Suprapubic skin (tissue), 4 donors: ENCODE measurements at regions not wholly inside any gene's neighbourhood (a gene's known extent, or its start where the extent isn't known, plus 50 kb on each side); places are given as distances from the start of the nearest gene placed in this dataset.
"Not testable (repeated sequence)": the region's sequence is repeated elsewhere in the genome, so short reads cannot be mapped to it uniquely, and the experiment has no call there.

Source experiments
- DNase-seq, 2 donors: peaks; one replicate each; pipeline ENCODE4 v3.0.0-alpha.2; 2019; ENCODE audit warnings: low spot score in 2 of 2
- H3K27ac ChIP-seq: fragments of 200-600 bp; sonication (generic); one replicate; pipeline ENCODE4 v1.5.1; 2019
- H3K27me3 ChIP-seq: fragments of 200-600 bp; sonication (generic); one replicate; pipeline ENCODE4 v1.5.1; 2019
- H3K36me3 ChIP-seq: fragments of 200-600 bp; sonication (generic); one replicate; pipeline ENCODE4 v1.5.1; 2019
- H3K4me1 ChIP-seq: fragments of 200-600 bp; sonication (generic); one replicate; pipeline ENCODE4 v1.5.1; 2019
- H3K4me3 ChIP-seq: fragments of 200-600 bp; sonication (generic); one replicate; pipeline ENCODE4 v1.5.1; 2019; ENCODE audit warnings: mild to moderate bottlenecking
- H3K9me3 ChIP-seq: fragments of 200-600 bp; sonication (generic); one replicate; pipeline ENCODE4 v1.5.1; 2019
- WGBS: methylation state at CpG from one replicate; pipeline ENCODE4 v1.1.5; 2018; 5-methylcytosine and 5-hydroxymethylcytosine counted together

- H3K9me3 ChIP-seq, H3K27ac ChIP-seq, H3K36me3 ChIP-seq, DNase-seq, H3K4me3 ChIP-seq, H3K4me1 ChIP-seq, H3K27me3 ChIP-seq: not testable (repeated sequence)
Observed at GRCh38 chr17:20668868-20669267, 89.3 kb downstream of the CDRT15L2 start.

GRCh38 chr17:20670506-20670905 lies 91.0 kb downstream of the CDRT15L2 start:
- not testable (repeated sequence) for H3K36me3 ChIP-seq, H3K27ac ChIP-seq, H3K4me1 ChIP-seq, H3K27me3 ChIP-seq, DNase-seq, H3K4me3 ChIP-seq, H3K9me3 ChIP-seq
- WGBS: no CpG with 5 or more reads among the region's 3 CpGs

GRCh38 chr17:20674374-20674773 lies 94.8 kb downstream of the CDRT15L2 start:
- not testable (repeated sequence) for DNase-seq, H3K4me1 ChIP-seq, H3K27me3 ChIP-seq, H3K9me3 ChIP-seq, H3K4me3 ChIP-seq, H3K27ac ChIP-seq, H3K36me3 ChIP-seq
- WGBS: 97% methylated on average over 2 of the region's 2 CpGs

- H3K4me3 ChIP-seq, H3K27ac ChIP-seq, H3K4me1 ChIP-seq, H3K27me3 ChIP-seq, H3K9me3 ChIP-seq, DNase-seq, H3K36me3 ChIP-seq: not testable (repeated sequence)
- 85% methylated on average over 2 of the region's 2 CpGs for WGBS
Observed at GRCh38 chr17:20675707-20676106, 96.2 kb downstream of the CDRT15L2 start.

- 45% methylated on average over 1 of the region's 1 CpG for WGBS
- not testable (repeated sequence) for H3K4me1 ChIP-seq, DNase-seq, H3K27me3 ChIP-seq, H3K27ac ChIP-seq, H3K9me3 ChIP-seq, H3K4me3 ChIP-seq, H3K36me3 ChIP-seq
Observed at GRCh38 chr17:20676656-20677055, 97.1 kb downstream of the CDRT15L2 start.

- not testable (repeated sequence) for H3K27me3 ChIP-seq, H3K4me3 ChIP-seq, H3K27ac ChIP-seq, H3K9me3 ChIP-seq, DNase-seq, H3K36me3 ChIP-seq, H3K4me1 ChIP-seq
- WGBS: 88% methylated on average over 8 of the region's 8 CpGs
Observed at GRCh38 chr17:20677469-20677868, 97.9 kb downstream of the CDRT15L2 start.

- not testable (repeated sequence) for H3K4me1 ChIP-seq, H3K9me3 ChIP-seq, H3K4me3 ChIP-seq, H3K36me3 ChIP-seq, H3K27me3 ChIP-seq, H3K27ac ChIP-seq, DNase-seq
- 84% methylated on average over 5 of the region's 5 CpGs for WGBS
Observed at GRCh38 chr17:20678424-20678823, 98.9 kb downstream of the CDRT15L2 start.

- not testable (repeated sequence) for H3K4me3 ChIP-seq, H3K27me3 ChIP-seq, H3K9me3 ChIP-seq, H3K36me3 ChIP-seq, H3K4me1 ChIP-seq, DNase-seq, H3K27ac ChIP-seq
- 89% methylated on average over 6 of the region's 8 CpGs for WGBS
Observed at GRCh38 chr17:20681746-20682722, 102.5 kb downstream of the CDRT15L2 start.

- not testable (repeated sequence) for H3K9me3 ChIP-seq, H3K4me3 ChIP-seq, H3K27ac ChIP-seq, H3K27me3 ChIP-seq, H3K4me1 ChIP-seq, H3K36me3 ChIP-seq, DNase-seq
- 69% methylated on average over 3 of the region's 4 CpGs for WGBS
Observed at GRCh38 chr17:20683651-20684229, 104.2 kb downstream of the CDRT15L2 start.

- WGBS: 100% methylated on average over 1 of the region's 32 CpGs
- not testable (repeated sequence) for H3K4me3 ChIP-seq, H3K4me1 ChIP-seq, H3K9me3 ChIP-seq, H3K36me3 ChIP-seq, DNase-seq, H3K27ac ChIP-seq, H3K27me3 ChIP-seq
Observed at GRCh38 chr17:20684975-20685374, 105.5 kb downstream of the CDRT15L2 start.

GRCh38 chr17:20687584-20687983 lies 108.1 kb downstream of the CDRT15L2 start:
- H3K4me3 ChIP-seq, H3K9me3 ChIP-seq, H3K27ac ChIP-seq, H3K27me3 ChIP-seq, H3K36me3 ChIP-seq, DNase-seq, H3K4me1 ChIP-seq: not testable (repeated sequence)
- no CpG with 5 or more reads among the region's 2 CpGs for WGBS

- not testable (repeated sequence) for H3K27me3 ChIP-seq, DNase-seq, H3K4me1 ChIP-seq, H3K4me3 ChIP-seq, H3K27ac ChIP-seq, H3K36me3 ChIP-seq, H3K9me3 ChIP-seq
- 61% methylated on average over 10 of the region's 10 CpGs for WGBS
Observed at GRCh38 chr17:20689170-20689749, 109.7 kb downstream of the CDRT15L2 start.

- WGBS: 70% methylated on average over 1 of the region's 1 CpG
- not testable (repeated sequence) for H3K27me3 ChIP-seq, H3K27ac ChIP-seq, H3K36me3 ChIP-seq, H3K9me3 ChIP-seq, DNase-seq, H3K4me3 ChIP-seq, H3K4me1 ChIP-seq
Observed at GRCh38 chr17:20692706-20693105, 113.2 kb downstream of the CDRT15L2 start.

GRCh38 chr17:20695871-20696270 lies 116.3 kb downstream of the CDRT15L2 start:
- 14% methylated on average over 1 of the region's 1 CpG for WGBS
- not testable (repeated sequence) for H3K36me3 ChIP-seq

More at GRCh38 chr17:20695871-20696270, 116.3 kb downstream of the CDRT15L2 start:
- H3K27me3 ChIP-seq, H3K9me3 ChIP-seq, H3K27ac ChIP-seq, H3K4me3 ChIP-seq, H3K4me1 ChIP-seq, DNase-seq: not testable (repeated sequence)
